ENCODE measurements at regions not wholly inside any gene's neighbourhood (a gene's known extent, or its start where the extent isn't known, plus 50 kb on each side); places are given as distances from the start of the nearest gene placed in this dataset.

- TF ChIP-seq YY1 (IDR thresholded peaks at IDR 0.05; ENCODE audit: insufficient read depth, insufficient read length) (no peak), ZNF274 (IDR thresholded peaks at IDR 0.05; ENCODE audit: low read depth, low read length) (no peak), SUZ12 (IDR thresholded peaks at IDR 0.05; ENCODE audit: extremely low read depth, insufficient read depth, insufficient read length) (no peak)
Observed at GRCh38 chr2:83994633-83995179, 464.4 kb downstream of the SUCLG1 start.

All from NT2/D1 (cell line).